ENCODE measurements at regions not wholly inside any gene's neighbourhood (a gene's known extent, or its start where the extent isn't known, plus 50 kb on each side); places are given as distances from the start of the nearest gene placed in this dataset.
"Not testable (repeated sequence)": the region's sequence is repeated elsewhere in the genome, so short reads cannot be mapped to it uniquely, and the experiment has no call there.

GRCh38 chr4:99753931-99754330 lies 62.7 kb upstream of the DAPP1 start:
- DNase-seq (ENCODE audit: low read depth in 2 of 2): no peak
- H3K4me3 ChIP-seq (replicated peaks in 1 of 2; ENCODE audit: low read depth in 2 of 2, low read length in 2 of 2): no peak overlapping the region
- TF ChIP-seq, protein P1, sequence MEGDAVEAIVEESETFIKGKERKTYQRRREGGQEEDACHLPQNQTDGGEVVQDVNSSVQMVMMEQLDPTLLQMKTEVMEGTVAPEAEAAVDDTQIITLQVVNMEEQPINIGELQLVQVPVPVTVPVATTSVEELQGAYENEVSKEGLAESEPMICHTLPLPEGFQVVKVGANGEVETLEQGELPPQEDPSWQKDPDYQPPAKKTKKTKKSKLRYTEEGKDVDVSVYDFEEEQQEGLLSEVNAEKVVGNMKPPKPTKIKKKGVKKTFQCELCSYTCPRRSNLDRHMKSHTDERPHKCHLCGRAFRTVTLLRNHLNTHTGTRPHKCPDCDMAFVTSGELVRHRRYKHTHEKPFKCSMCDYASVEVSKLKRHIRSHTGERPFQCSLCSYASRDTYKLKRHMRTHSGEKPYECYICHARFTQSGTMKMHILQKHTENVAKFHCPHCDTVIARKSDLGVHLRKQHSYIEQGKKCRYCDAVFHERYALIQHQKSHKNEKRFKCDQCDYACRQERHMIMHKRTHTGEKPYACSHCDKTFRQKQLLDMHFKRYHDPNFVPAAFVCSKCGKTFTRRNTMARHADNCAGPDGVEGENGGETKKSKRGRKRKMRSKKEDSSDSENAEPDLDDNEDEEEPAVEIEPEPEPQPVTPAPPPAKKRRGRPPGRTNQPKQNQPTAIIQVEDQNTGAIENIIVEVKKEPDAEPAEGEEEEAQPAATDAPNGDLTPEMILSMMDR (IDR thresholded peaks at IDR 0.05; ENCODE audit: low read depth, low read length): no peak

- DNase-seq (ENCODE audit: low read depth in 2 of 2): no peak
- no peak overlapping the region for H3K4me3 ChIP-seq (replicated peaks in 1 of 2; ENCODE audit: low read depth in 2 of 2, low read length in 2 of 2)
- TF ChIP-seq, protein P1 (IDR thresholded peaks at IDR 0.05; ENCODE audit: low read depth, low read length): no peak
Observed at GRCh38 chr4:99749445-99750391, 66.9 kb upstream of the DAPP1 start.

DNA sequence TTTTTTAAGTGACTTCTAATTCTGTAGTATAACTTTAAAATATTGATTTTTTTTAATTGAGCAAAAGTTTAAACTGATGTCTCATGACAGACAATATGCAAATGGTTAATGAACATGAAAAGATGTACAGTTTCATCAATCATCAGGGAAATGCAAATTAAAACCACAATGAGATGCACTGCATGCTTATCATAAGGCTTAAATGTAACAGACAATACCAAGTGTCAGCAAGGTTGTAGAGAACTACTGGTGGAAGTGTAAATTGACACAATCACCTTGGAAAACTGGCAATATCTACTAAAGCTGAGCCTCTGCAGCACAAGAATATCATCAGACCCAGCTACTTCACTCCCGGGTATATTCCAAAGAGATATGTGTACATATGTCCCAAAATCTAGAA lies 70.2 kb upstream of the DAPP1 start:
- TF ChIP-seq, protein P1 (IDR thresholded peaks at IDR 0.05; ENCODE audit: low read depth, low read length): no peak
- no peak overlapping the region for H3K4me3 ChIP-seq (replicated peaks in 1 of 2; ENCODE audit: low read depth in 2 of 2, low read length in 2 of 2)
- no peak for DNase-seq (ENCODE audit: low read depth in 2 of 2)

- H3K4me3 ChIP-seq (replicated peaks in 1 of 2; ENCODE audit: low read depth in 2 of 2, low read length in 2 of 2): no peak overlapping the region
- TF ChIP-seq, protein P1 (IDR thresholded peaks at IDR 0.05; ENCODE audit: low read depth, low read length): no peak
- DNase-seq (ENCODE audit: low read depth in 2 of 2): no peak
Observed at GRCh38 chr4:99736846-99737245, 79.2 kb upstream of the C4orf54 start.

DNA sequence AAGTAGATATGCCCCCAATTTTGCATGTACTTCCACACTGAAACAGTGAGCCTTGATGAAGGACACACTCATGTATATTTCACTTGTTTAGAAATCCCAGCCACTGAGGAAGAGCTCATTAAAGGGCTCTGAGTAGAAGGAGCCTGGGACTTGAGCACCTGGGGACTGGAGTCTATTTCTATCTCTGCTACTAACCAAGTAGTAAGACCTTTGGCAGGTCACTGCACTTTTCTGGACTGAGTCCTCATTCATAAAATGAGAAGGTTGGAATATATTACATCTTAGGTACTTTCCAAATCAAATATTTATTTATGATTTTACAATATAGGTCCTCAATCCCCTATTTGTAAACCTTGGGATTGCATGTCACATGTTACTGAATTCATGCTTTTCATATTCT lies 78.2 kb upstream of the C4orf54 start:
- no peak for DNase-seq (ENCODE audit: low read depth in 2 of 2)
- H3K4me3 ChIP-seq (replicated peaks in 1 of 2; ENCODE audit: low read depth in 2 of 2, low read length in 2 of 2): no peak overlapping the region
- TF ChIP-seq, protein P1 (IDR thresholded peaks at IDR 0.05; ENCODE audit: low read depth, low read length): no peak

DNA sequence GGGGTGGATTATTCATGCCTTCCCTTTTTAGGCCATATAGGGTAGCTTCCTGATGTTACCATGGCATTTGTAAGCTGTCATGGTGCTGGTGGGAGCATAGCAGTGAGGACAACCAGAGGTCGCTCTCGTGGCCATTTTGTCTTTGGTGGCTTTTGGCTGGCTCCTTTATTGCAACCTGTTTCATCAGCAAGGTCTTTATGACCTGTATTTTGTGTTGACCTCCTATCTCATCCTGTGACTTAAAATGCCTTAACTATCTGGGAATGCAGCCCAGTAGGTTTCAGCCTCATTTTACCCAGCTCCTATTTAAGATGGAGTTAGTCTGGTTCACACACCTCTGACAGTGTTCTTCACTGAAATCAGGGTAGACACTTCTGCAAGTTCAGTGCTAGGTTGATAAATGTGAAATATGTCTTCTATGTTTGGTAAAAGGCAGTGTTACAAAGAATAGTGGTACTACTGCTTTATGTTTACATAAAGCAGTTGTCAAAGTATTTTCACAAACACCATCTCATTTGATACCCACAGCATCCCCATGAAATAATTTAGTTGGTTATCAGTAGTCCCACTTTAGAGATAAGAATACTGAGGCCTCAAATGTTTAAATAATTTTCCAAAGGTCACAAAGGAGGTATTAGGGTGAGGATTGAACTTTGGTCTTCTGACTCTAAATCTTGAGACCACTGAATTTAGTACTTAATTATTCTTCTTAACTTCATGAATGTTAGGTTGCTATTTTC lies 77.1 kb upstream of the C4orf54 start:
- TF ChIP-seq, protein P1 (IDR thresholded peaks at IDR 0.05; ENCODE audit: low read depth, low read length): no peak
- DNase-seq (ENCODE audit: low read depth in 2 of 2): no peak
- H3K4me3 ChIP-seq (replicated peaks in 1 of 2; ENCODE audit: low read depth in 2 of 2, low read length in 2 of 2): no peak overlapping the region

DNA sequence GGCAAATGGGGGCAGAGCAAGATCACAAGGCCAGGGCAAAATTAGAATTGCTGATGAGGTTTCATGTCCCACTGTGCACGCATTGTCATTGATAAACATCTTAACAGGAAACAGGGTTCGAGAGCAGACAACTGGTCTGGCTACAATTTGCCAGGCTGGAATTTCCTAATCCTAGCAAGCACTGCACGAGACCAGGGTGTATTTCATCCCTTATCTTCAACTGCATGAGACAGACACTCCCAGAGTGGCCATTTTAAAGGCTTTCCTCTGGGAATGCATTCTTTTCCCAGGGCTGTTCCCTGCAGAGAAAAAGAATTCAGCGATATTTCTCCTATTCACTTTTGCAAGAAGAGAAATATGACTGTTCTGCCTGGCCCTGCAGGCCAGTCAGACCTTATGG lies 75.8 kb upstream of the C4orf54 start:
- not testable (repeated sequence) for H3K4me3 ChIP-seq (replicated peaks in 1 of 2; ENCODE audit: low read depth in 2 of 2, low read length in 2 of 2); DNase-seq (ENCODE audit: low read depth in 2 of 2)

All from cardiac fibroblast (primary cell).